PC-3 (cell line): ENCODE measurements at regions not wholly inside any gene's neighbourhood (a gene's known extent, or its start where the extent isn't known, plus 50 kb on each side); places are given as distances from the start of the nearest gene placed in this dataset.

Experiments used
- CTCF ChIP-seq: fragments of 300-600 bp; sonication (generic); conservative IDR thresholded peaks from 2 replicates; pipeline ENCODE4 v1.5.1; 2017; ENCODE audit warnings: antibody characterized with exemption, low read depth, mild to moderate bottlenecking, low read length
- EZH2phosphoT487 ChIP-seq: fragments of 300-600 bp; sonication (generic); IDR thresholded peaks from 2 replicates; pipeline ENCODE4 v1.6.1; 2018; ENCODE audit warnings: mild to moderate bottlenecking, antibody characterized with exemption, low read length, borderline replicate concordance

GRCh38 chr4:87904639-87905160 lies 70.8 kb upstream of the SPP1 start:
- no peak for TF ChIP-seq CTCF
- TF ChIP-seq EZH2phosphoT487 = no peak
